ENCODE measurements at regions not wholly inside any gene's neighbourhood (a gene's known extent, or its start where the extent isn't known, plus 50 kb on each side); places are given as distances from the start of the nearest gene placed in this dataset.

GRCh38 chrX:76977452-76977851 is 469.7 kb upstream of the FGF16 start:
- no peak for TF ChIP-seq MAX (IDR thresholded peaks at IDR 0.05)
- TF ChIP-seq REST (IDR thresholded peaks at IDR 0.05): no peak
- no peak for TF ChIP-seq ATF3 (IDR thresholded peaks at IDR 0.05)
- no peak for TF ChIP-seq HNF4A (conservative IDR thresholded peaks at IDR 0.05)
- TF ChIP-seq ZBTB33 (IDR thresholded peaks at IDR 0.05): no peak
- Histone ChIP-seq H3K4me1 (ENCODE audit: control insufficient read depth in 4 of 4, insufficient read depth in 4 of 4, low read length in 3 of 4) (no peaks in the 10 kb centered on the region), H3K9ac (ENCODE audit: low read depth in 1 of 2, low read length in 2 of 2) (no peak overlapping the region), H3K4me3 (ENCODE audit: low read depth in 1 of 3, low read length in 3 of 3) (no peak overlapping the region), H3K27me3 (ENCODE audit: control insufficient read depth in 4 of 4, insufficient read depth in 4 of 4, low read length in 3 of 4) (no peaks in the 10 kb centered on the region), H3K9me3 (ENCODE audit: control insufficient read depth in 4 of 4, low read length in 3 of 4) (no peaks in the 10 kb centered on the region), H3K36me3 (ENCODE audit: control insufficient read depth in 4 of 4, insufficient read depth in 3 of 4, low read depth in 1 of 4, low read length in 3 of 4) (no peaks in the 10 kb centered on the region), H3K27ac (ENCODE audit: low read depth in 1 of 2, low read length in 2 of 2) (no peak overlapping the region)
- 68% methylated on average over 2 of the region's 2 CpGs for WGBS
- no peak for DNase-seq (ENCODE audit: low spot score)

GRCh38 chrX:76987381-76987780 is 459.8 kb upstream of the FGF16 start:
- no peak overlapping the region for H3K27ac ChIP-seq (ENCODE audit: low read depth in 1 of 2, low read length in 2 of 2)
- 64% methylated on average over 4 of the region's 4 CpGs for WGBS
- TF ChIP-seq ZBTB33 (IDR thresholded peaks at IDR 0.05): no peak
- no peak for TF ChIP-seq MAX (IDR thresholded peaks at IDR 0.05)
- TF ChIP-seq EGR1 (IDR thresholded peaks at IDR 0.05; ENCODE audit: low read depth in 2 of 2): no peak
- H3K9ac ChIP-seq (ENCODE audit: low read depth in 1 of 2, low read length in 2 of 2): no peak overlapping the region
- H3K4me1 ChIP-seq (ENCODE audit: control insufficient read depth in 4 of 4, insufficient read depth in 4 of 4, low read length in 3 of 4): no peaks in the 10 kb centered on the region
- H3K27me3 ChIP-seq (ENCODE audit: control insufficient read depth in 4 of 4, insufficient read depth in 4 of 4, low read length in 3 of 4): no peaks in the 10 kb centered on the region
- H3K9me3 ChIP-seq (ENCODE audit: control insufficient read depth in 4 of 4, low read length in 3 of 4): no peaks in the 10 kb centered on the region
- H3K36me3 ChIP-seq (ENCODE audit: control insufficient read depth in 4 of 4, insufficient read depth in 3 of 4, low read depth in 1 of 4, low read length in 3 of 4): no peaks in the 10 kb centered on the region
- DNase-seq (ENCODE audit: low spot score): no peak
- H3K4me3 ChIP-seq (ENCODE audit: low read depth in 1 of 3, low read length in 3 of 3): no peak overlapping the region

GRCh38 chrX:76996641-76997040 is 450.5 kb upstream of the FGF16 start:
- DNase-seq (ENCODE audit: low spot score): no peak
- Histone ChIP-seq H3K36me3 (ENCODE audit: control insufficient read depth in 4 of 4, insufficient read depth in 3 of 4, low read depth in 1 of 4, low read length in 3 of 4) (no peaks in the 10 kb centered on the region), H3K4me3 (ENCODE audit: low read depth in 1 of 3, low read length in 3 of 3) (no peak overlapping the region), H3K27me3 (ENCODE audit: control insufficient read depth in 4 of 4, insufficient read depth in 4 of 4, low read length in 3 of 4) (no peaks in the 10 kb centered on the region), H3K9ac (ENCODE audit: low read depth in 1 of 2, low read length in 2 of 2) (no peak overlapping the region), H3K4me1 (ENCODE audit: control insufficient read depth in 4 of 4, insufficient read depth in 4 of 4, low read length in 3 of 4) (no peaks in the 10 kb centered on the region), H3K9me3 (ENCODE audit: control insufficient read depth in 4 of 4, low read length in 3 of 4) (peaks cover 0 to 3% (median 0%) of the 10 kb centered on the region in 4 donors), H3K27ac (ENCODE audit: low read depth in 1 of 2, low read length in 2 of 2) (no peak overlapping the region)
- TF ChIP-seq TAF1 (conservative IDR thresholded peaks at IDR 0.05) (no peak), ATF3 (IDR thresholded peaks at IDR 0.05) (no peak), REST (IDR thresholded peaks at IDR 0.05) (no peak), FOXA1 (IDR thresholded peaks at IDR 0.05) (no peak)
- WGBS: 96% methylated on average over 9 of the region's 9 CpGs

Data from liver (tissue), 7 donors.